Ramos (cell line): ENCODE measurements at regions not wholly inside any gene's neighbourhood (a gene's known extent, or its start where the extent isn't known, plus 50 kb on each side); places are given as distances from the start of the nearest gene placed in this dataset.

Experiments
- in situ Hi-C: fragments of 300-500 bp; cut with MboI; formaldehyde crosslinking; loops from one replicate; pipeline ENCODE4 v1.14.3; 2022; ENCODE audit warnings: low sequenced_read_pairs; ENCODE audit not compliant: unreplicated experiment

GRCh38 chr14:97224016-97224415 lies 426.8 kb downstream of the VRK1 start:
- in situ Hi-C loops = no loop called here

GRCh38 chr14:97230051-97230450 lies 432.9 kb downstream of the VRK1 start:
- in situ Hi-C loops = no loop called here

- in situ Hi-C loops = no loop called here
Measured at GRCh38 chr14:97233319-97233985, 436.3 kb downstream of the VRK1 start.

GRCh38 chr14:97246648-97247047 lies 449.5 kb downstream of the VRK1 start:
- in situ Hi-C loops = no loop called here

- in situ Hi-C loops = no loop called here
Measured at GRCh38 chr14:97248973-97249372, 451.8 kb downstream of the VRK1 start.

GRCh38 chr14:97250931-97251330 lies 453.7 kb downstream of the VRK1 start:
- in situ Hi-C loops = no loop called here

GRCh38 chr14:97251491-97252155 lies 454.4 kb downstream of the VRK1 start:
- in situ Hi-C loops = no loop called here

- in situ Hi-C loops = no loop called here
Measured at GRCh38 chr14:97253756-97254155, 456.6 kb downstream of the VRK1 start.

GRCh38 chr14:97262336-97262735 lies 465.2 kb downstream of the VRK1 start:
- in situ Hi-C loops = no loop called here

- in situ Hi-C loops = no loop called here
Measured at GRCh38 chr14:97264516-97265230, 467.5 kb downstream of the VRK1 start.

GRCh38 chr14:97266653-97267052 lies 469.5 kb downstream of the VRK1 start:
- in situ Hi-C loops = no loop called here

- in situ Hi-C loops = no loop called here
Measured at GRCh38 chr14:97267509-97267908, 470.3 kb downstream of the VRK1 start.

- in situ Hi-C loops = no loop called here
Measured at GRCh38 chr14:97268097-97268496, 470.9 kb downstream of the VRK1 start.

- in situ Hi-C loops = no loop called here
Measured at GRCh38 chr14:97270308-97270707, 473.1 kb downstream of the VRK1 start.

GRCh38 chr14:97271451-97271960 lies 474.3 kb downstream of the VRK1 start:
- in situ Hi-C loops = no loop called here

GRCh38 chr14:97273540-97273939 lies 476.4 kb downstream of the VRK1 start:
- in situ Hi-C loops = no loop called here

GRCh38 chr14:97274626-97275025 lies 477.4 kb downstream of the VRK1 start:
- in situ Hi-C loops = no loop called here

GRCh38 chr14:97275276-97275675 lies 478.1 kb downstream of the VRK1 start:
- in situ Hi-C loops = no loop called here

- in situ Hi-C loops = no loop called here
Measured at GRCh38 chr14:97276573-97276972, 479.4 kb downstream of the VRK1 start.

GRCh38 chr14:97277711-97278110 lies 480.5 kb downstream of the VRK1 start:
- in situ Hi-C loops = no loop called here

GRCh38 chr14:97280526-97280925 lies 483.3 kb downstream of the VRK1 start:
- in situ Hi-C loops = no loop called here
